KMS-11 (cell line): ENCODE measurements at regions not wholly inside any gene's neighbourhood (a gene's known extent, or its start where the extent isn't known, plus 50 kb on each side); places are given as distances from the start of the nearest gene placed in this dataset.

Source experiments
- H2AFZ ChIP-seq: fragments of 200-600 bp; sonication (generic); 2 replicates; pipeline ENCODE4 v1.6.1; 2016; ENCODE audit warnings: antibody characterized with exemption, mixed run types, low read depth
- H3K27ac ChIP-seq: fragments of 200-600 bp; sonication (generic); 2 replicates; pipeline ENCODE4 v1.6.1; 2016; ENCODE audit warnings: mild to moderate bottlenecking, mixed run types
- H3K27me3 ChIP-seq: fragments of 200-600 bp; sonication (generic); 2 replicates; pipeline ENCODE4 v1.6.1; 2017; ENCODE audit warnings: mild to moderate bottlenecking, low read depth, mixed run types, moderate library complexity; ENCODE audit not compliant: insufficient read depth
- H3K36me3 ChIP-seq: fragments of 200-600 bp; sonication (generic); 2 replicates; pipeline ENCODE4 v1.6.1; 2017; ENCODE audit warnings: mild to moderate bottlenecking, mixed run types; ENCODE audit not compliant: insufficient read depth
- H3K4me1 ChIP-seq: fragments of 200-600 bp; sonication (generic); 2 replicates; pipeline ENCODE4 v1.6.1; 2016; ENCODE audit warnings: mild to moderate bottlenecking, low read depth, mixed run types; ENCODE audit not compliant: poor library complexity, severe bottlenecking
- H3K4me2 ChIP-seq: fragments of 200-600 bp; sonication (generic); 2 replicates; pipeline ENCODE4 v1.7.0; 2016; ENCODE audit warnings: mild to moderate bottlenecking, mixed run types
- H3K4me3 ChIP-seq: fragments of 200-600 bp; sonication (generic); IDR thresholded peaks from 2 replicates; pipeline ENCODE4 v1.6.1; 2017; ENCODE audit warnings: low read depth, low read length, mixed read lengths; ENCODE audit not compliant: insufficient read depth
- H3K79me2 ChIP-seq: fragments of 200-600 bp; sonication (generic); 2 replicates; pipeline ENCODE4 v1.6.1; 2016; ENCODE audit warnings: low read depth, mixed run types; ENCODE audit not compliant: insufficient read depth
- H3K9ac ChIP-seq: fragments of 200-600 bp; sonication (generic); 2 replicates; pipeline ENCODE4 v1.6.1; 2016; ENCODE audit warnings: mild to moderate bottlenecking, mixed run types
- H4K20me1 ChIP-seq: fragments of 200-600 bp; sonication (generic); 2 replicates; pipeline ENCODE4 v1.6.1; 2016; ENCODE audit warnings: mild to moderate bottlenecking, mixed run types; ENCODE audit not compliant: insufficient read depth
- TF ChIP-seq, protein P1 (sequence below): fragments of 200-600 bp; sonication (generic); conservative IDR thresholded peaks from 2 replicates; pipeline ENCODE4 v1.6.1; 2017; ENCODE audit warnings: low read depth, mild to moderate bottlenecking, antibody characterized with exemption, low read length, moderate library complexity, mixed read lengths

DNA sequence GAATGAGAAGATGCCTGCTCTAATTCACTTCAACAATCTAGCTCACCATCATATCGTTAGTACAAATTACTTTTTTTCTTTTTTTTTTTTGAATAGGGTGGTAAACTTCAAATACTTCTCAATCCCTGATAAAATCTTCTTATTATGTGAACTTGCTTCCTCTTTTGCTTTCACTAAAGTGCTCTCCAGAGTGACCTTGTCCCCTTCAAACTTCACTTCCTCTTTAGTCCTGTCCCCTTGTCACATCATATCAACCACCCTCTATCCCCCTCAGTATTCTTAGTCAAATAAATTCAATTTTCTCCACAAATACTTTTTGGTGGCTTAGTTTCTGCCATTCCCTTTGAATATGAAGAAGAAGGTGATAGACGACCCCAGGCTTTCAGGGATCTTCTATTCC is 124.9 kb upstream of the PLXNA2 start:
- H4K20me1 ChIP-seq, result no peaks in the 10 kb centered on the region

DNA sequence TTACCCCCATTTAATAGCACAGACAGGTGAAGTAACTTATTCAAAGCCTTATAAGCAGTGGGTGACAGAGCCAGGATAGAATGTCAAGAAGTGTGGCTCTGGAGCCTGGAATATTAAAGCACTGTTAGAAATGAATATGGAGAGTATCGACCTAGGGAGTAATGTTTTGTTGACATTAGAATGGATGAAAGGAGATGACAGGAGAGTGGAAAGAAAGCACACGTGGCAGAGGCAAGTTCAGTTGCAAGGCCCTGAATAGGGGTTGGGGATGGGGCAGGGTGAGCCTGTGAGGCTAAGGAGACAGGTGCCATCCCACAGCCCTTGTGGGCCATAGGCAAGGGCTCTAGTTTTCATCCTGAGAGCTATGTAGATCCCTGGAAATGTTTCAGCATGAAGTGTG is 125.5 kb upstream of the PLXNA2 start:
- Histone ChIP-seq H4K20me1 (no peaks in the 10 kb centered on the region), H3K27me3 (no peaks in the 10 kb centered on the region), H3K4me2 (no peak overlapping the region), H3K79me2 (no peaks in the 10 kb centered on the region), H3K9ac (no peak overlapping the region), H3K36me3 (no peaks in the 10 kb centered on the region), H2AFZ (no peak overlapping the region), H3K27ac (no peak overlapping the region), H3K4me1 (peaks cover 13% of the 10 kb centered on the region), H3K4me3 (no peak overlapping the region)
- TF ChIP-seq, protein P1, sequence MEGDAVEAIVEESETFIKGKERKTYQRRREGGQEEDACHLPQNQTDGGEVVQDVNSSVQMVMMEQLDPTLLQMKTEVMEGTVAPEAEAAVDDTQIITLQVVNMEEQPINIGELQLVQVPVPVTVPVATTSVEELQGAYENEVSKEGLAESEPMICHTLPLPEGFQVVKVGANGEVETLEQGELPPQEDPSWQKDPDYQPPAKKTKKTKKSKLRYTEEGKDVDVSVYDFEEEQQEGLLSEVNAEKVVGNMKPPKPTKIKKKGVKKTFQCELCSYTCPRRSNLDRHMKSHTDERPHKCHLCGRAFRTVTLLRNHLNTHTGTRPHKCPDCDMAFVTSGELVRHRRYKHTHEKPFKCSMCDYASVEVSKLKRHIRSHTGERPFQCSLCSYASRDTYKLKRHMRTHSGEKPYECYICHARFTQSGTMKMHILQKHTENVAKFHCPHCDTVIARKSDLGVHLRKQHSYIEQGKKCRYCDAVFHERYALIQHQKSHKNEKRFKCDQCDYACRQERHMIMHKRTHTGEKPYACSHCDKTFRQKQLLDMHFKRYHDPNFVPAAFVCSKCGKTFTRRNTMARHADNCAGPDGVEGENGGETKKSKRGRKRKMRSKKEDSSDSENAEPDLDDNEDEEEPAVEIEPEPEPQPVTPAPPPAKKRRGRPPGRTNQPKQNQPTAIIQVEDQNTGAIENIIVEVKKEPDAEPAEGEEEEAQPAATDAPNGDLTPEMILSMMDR, result no peak

More for the DNA sequence above, 124.9 kb upstream of the PLXNA2 start:
- Histone ChIP-seq H3K36me3 (no peaks in the 10 kb centered on the region), H3K79me2 (no peaks in the 10 kb centered on the region), H3K27ac (no peak overlapping the region), H2AFZ (no peak overlapping the region), H3K4me2 (no peak overlapping the region), H3K4me3 (no peak overlapping the region), H3K27me3 (no peaks in the 10 kb centered on the region), H3K4me1 (peaks cover 7% of the 10 kb centered on the region), H3K9ac (no peak overlapping the region)
- TF ChIP-seq, protein P1, result no peak

DNA sequence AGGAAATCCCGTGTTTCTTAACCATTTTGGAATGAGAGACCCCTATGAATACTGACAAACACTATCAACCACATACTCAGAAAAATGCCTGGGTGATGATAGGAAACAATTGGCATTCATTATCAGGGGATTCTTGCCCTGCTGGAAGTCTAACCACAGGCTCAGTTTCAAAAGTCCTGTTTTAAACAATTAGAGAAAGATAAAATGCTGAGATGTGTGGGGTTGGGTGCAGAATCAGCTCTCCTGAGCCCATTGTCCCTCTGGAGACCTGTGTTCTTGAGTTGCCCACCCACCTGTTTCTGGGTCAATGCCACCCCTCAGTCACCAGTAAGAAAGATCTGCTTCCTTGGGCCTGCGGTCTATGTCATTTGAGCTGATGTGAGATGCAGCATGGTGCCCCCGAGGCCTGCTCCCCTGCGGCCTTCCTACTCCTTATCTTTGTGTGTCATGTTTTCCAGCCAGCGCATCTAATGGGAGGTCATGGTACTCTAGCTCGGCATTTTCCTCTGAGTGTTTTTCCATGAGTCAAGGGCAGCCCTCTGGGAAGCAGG is 130.3 kb upstream of the PLXNA2 start:
- Histone ChIP-seq H4K20me1 (no peaks in the 10 kb centered on the region), H3K36me3 (no peaks in the 10 kb centered on the region), H3K4me1 (peaks cover 19% of the 10 kb centered on the region), H3K4me2 (no peak overlapping the region), H3K9ac (no peak overlapping the region), H3K79me2 (no peaks in the 10 kb centered on the region), H3K27ac (no peak overlapping the region), H2AFZ (no peak overlapping the region), H3K4me3 (no peak overlapping the region), H3K27me3 (no peaks in the 10 kb centered on the region)
- TF ChIP-seq, protein P1, result no peak

DNA sequence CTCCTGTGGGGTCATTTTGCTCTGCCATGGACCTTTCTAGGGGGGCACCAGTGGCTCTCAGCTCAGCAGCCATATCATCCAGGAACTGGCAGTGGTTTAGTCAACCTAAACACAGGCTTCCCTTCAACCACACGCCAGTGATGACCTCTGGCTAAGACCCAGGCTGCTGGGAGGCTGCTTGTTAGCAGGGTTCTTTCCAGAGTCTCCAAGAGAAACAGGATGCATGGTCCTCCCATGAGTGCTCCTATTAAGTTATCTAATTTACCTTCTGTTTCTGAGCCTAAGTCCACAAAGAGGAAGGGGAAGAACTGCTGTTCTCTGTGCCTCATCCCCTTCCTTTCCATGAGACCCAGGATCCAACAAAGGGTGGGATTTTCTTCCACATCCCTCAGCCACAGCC is 137.3 kb upstream of the PLXNA2 start:
- no peak overlapping the region for H3K27ac ChIP-seq
- no peaks in the 10 kb centered on the region for H3K79me2 ChIP-seq
- H3K4me1 ChIP-seq, result no peaks in the 10 kb centered on the region
- H3K27me3 ChIP-seq, result no peaks in the 10 kb centered on the region
- no peak overlapping the region for H3K4me2 ChIP-seq
- H4K20me1 ChIP-seq, result no peaks in the 10 kb centered on the region
- H3K4me3 ChIP-seq, result no peak overlapping the region
- TF ChIP-seq, protein P1, result no peak
- H3K9ac ChIP-seq, result no peak overlapping the region
- no peak overlapping the region for H2AFZ ChIP-seq
- H3K36me3 ChIP-seq, result no peaks in the 10 kb centered on the region
